HG03342 (cell line): ENCODE measurements at regions not wholly inside any gene's neighbourhood (a gene's known extent, or its start where the extent isn't known, plus 50 kb on each side); places are given as distances from the start of the nearest gene placed in this dataset.

Source experiments
- ATAC-seq: cut with Tn5 transposase; IDR thresholded peaks from one replicate; pipeline ENCODE4 v1.9.1; 2021; ENCODE audit warnings: mild to moderate bottlenecking, moderate library complexity; ENCODE audit not compliant: unreplicated experiment

DNA sequence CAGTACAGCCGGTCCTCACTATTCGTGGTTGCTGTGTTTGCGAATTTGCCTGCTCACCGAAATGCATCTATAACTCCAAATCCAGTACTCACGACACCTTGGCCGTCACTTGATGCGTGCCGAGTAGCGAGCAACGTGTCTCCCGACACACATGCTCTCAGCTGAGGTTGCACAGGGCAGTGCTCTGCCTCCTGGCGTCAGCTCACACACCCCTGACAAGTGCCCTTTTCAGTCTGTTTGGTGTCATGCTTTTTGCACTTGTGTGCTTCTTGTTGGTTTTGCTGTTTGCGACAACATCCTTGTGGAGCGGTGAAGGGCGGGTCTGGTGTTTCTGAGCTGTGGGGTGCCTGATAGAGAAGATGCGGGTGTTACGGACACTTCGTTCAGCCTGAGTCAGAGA lies 110.4 kb upstream of the RFLNA start:
- ATAC-seq: no peak

DNA sequence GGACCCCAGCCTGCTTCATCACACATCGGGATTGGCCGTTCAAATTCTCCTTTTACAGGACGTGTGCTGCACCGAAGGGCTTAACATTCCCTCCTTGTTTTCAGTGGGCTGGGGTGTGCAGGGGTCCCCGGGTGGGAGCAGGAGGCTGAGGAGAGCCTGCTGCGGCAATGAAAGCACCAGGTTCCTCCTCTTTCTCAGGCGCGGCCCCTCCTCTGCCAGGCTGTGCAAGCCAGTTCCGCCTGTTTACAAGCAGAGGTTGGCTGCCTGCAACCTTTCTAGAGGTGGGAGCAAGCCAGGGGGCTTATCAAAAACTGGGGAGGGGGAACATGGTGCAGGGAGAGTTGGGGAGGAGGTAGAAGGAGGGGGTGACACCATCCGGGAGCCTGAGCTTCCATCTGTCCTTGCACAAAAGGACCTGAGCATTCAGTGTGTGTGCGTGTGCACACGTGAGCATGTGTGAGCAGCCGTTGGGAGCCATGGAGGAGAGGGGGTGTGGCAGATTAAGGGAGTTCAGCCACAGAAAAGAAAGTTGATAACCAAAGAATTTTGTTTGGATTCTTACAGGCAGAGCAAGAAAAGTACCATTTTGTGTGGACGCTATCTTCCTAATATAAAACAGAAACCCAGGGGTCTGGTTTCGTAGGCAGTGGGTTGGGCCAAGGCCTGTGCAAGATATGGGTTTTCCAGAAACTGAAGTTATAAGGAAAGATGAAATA lies 108.8 kb upstream of the RFLNA start:
- ATAC-seq: no peak

GRCh38 chr12:124188084-124188483 lies 106.8 kb upstream of the RFLNA start:
- no peak for ATAC-seq

- ATAC-seq: no peak
These were observed 106.1 kb upstream of the RFLNA start for GRCh38 chr12:124188561-124189405.

- no peak for ATAC-seq
These were observed 104.4 kb upstream of the RFLNA start for GRCh38 chr12:124190312-124191023.

GRCh38 chr12:124191024-124191359 lies 103.9 kb upstream of the RFLNA start:
- ATAC-seq: no peak

GRCh38 chr12:124191966-124192365 lies 102.9 kb upstream of the RFLNA start:
- no peak for ATAC-seq

DNA sequence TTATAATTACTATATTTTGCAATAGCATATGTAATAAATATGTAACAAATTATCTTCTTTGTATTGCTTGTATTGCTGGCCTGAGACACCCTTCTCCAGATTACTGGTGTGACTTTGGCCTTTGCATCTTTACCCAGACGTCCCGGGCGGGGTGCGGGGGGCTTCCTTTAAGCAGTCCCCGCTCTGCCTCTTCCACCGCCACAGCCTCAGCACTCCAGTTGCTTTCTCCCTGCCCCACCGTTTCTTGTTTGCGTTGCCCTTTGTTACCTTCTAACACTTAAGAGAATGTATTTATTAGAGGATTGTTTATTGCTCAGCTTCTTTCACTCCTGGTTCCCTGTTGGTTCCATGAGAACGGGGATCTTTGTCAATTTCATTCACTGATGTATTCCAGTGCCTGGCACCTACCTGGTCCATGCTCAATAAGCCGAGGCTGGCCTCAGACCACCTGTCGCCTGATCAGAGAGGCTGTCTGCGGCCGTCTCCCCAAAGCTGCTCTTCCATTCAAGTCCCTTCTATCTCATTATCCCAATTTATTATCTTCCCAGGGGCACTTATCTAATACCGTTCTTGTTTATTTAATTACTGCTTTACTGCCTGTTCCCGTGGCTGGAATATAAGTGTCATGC lies 100.5 kb upstream of the RFLNA start:
- ATAC-seq: no peak

GRCh38 chr12:124194893-124195566 lies 99.9 kb upstream of the RFLNA start:
- no peak for ATAC-seq

GRCh38 chr12:124195567-124195942 lies 99.3 kb upstream of the RFLNA start:
- no peak for ATAC-seq

DNA sequence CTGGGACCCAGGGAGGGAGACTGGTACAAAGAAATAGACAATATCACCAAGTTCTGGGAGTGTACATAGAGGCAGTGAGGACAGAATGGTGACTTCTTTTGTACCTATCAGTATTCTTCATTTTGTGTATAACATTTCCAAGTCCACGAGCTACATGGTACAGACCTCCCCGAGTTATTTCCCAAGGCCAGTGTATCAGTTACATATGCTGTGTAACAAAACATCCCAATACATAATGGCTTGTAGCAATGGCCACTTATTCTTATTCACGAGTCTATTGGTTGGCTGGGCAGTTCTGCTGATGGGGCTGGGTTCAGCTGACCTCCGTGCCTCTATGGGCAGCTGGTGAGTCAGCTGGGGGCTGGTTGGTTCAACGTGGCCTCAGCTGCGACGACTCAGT lies 98.7 kb upstream of the RFLNA start:
- no peak for ATAC-seq

DNA sequence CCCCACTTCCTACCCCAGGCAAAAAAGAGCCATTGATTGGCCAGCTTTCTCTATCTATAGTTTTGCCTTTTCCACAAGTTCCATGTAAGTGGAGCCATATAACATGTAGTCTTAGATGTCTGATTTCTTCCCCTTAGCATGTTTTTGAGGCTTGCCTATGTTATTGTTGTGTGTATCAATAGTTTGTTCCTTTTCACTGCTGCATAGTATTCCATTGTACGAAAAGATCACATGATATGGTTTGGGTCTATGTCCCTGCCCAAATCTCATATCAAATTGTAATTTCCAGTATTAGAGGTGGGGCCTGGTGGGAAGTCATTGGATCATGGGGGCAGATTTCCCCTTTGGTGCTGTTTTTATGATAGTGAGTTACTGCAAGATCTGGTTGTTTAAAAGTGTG lies 93.6 kb upstream of the RFLNA start:
- no peak for ATAC-seq

DNA sequence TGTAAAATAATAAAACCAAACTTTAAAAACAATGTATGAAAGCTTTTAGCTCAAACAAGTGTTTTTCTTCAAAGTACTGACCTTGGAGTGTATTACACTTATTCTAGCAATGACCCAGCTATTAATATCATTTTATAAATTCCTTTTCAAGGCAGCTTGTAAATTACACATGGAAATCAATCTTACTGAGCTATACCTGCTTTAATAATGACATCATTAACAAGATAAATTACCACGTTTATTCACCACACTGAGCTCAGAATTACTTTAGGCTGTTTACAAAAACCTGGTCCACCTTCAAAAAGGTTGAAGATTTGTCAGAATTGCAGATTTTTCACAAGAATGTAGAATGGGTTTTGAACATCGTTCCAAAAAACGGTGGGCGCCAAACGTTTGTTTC lies 91.7 kb upstream of the RFLNA start:
- no peak for ATAC-seq

- no peak for ATAC-seq
These were observed 89.5 kb upstream of the RFLNA start for GRCh38 chr12:124205405-124205804.

DNA sequence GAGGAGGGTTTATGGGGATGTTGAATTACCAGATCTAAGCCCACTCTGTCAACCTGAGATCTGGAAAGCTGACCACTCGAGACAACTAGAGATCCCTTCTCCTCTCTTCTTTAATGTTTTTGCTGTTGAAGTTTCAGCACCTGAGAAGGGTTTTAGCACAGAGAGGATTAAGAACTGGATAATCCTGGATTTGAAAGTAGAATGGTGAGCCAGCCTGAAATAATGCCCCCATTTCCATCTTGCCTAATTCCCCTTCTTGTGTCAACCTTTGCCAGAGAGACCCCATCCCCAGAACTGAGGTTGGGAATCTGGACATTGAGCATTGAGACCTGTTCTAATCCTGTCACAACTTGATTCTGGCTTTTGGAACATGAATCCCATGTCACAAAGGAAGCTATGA lies 87.8 kb upstream of the RFLNA start:
- no peak for ATAC-seq

DNA sequence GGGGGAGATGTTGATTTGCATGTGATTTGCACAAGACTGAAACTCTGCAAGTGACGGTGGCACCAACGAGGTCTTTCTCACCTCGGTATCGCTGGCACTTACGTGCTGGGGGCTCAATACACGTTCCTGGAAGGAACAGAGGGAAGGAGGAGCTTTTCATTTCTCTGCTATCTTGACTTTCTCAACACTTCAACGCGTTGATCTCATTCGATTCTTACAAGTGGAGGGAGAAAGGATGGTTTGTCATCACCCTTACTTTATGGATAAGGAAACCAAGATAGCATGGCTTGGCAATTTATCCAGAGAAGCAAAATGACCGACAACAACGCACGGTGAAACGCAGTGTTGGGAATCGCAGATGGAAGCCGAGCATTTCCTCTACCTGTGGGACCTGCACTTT lies 87.3 kb upstream of the RFLNA start:
- no peak for ATAC-seq

DNA sequence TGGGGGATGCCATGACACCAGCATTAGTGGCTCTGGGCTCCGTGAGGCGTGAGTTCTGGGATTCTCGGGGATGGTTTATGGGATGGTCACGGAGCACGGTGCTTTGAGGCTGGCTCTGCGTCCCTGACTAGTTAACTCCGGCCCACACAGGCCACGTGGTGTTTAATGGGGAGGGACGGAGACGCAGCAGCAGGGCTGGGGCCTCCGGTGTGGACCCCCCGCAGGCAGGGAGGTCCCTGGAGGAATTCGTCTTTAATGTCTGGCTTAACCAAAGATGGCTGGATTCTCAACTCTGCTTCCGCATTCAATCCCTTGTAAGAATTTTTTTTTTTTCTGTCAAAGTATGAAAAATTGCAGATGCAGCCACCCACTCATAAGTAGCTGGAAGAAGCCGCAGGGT lies 86.4 kb upstream of the RFLNA start:
- ATAC-seq: no peak

DNA sequence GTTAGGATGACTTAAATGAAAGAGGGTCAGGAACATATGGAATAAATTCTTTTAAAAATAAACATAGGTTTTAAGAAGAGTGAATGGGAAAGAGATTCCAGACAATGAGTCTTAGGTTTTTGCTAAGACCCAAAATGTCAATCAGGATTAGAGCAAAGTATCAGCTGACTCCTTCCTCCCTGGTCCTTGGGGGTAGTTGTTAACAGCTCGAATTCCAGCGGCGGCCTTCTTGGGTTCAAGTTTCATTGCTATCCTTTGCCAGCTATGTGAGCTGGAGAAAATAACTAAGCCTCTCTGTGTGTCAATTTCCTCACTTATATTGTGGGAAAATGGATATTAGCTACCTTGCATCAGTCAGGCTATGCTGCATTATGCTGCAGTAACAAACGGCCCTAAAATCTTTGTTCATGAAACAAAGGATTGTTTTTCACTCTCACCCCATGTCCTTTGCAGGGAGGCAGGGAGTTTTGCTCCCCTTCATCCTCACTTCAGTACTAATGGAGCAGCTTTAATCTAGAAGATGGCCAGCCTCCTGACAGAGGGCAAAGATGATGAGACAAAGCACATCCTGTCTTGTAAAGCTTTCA lies 83.8 kb upstream of the RFLNA start:
- ATAC-seq: no peak

DNA sequence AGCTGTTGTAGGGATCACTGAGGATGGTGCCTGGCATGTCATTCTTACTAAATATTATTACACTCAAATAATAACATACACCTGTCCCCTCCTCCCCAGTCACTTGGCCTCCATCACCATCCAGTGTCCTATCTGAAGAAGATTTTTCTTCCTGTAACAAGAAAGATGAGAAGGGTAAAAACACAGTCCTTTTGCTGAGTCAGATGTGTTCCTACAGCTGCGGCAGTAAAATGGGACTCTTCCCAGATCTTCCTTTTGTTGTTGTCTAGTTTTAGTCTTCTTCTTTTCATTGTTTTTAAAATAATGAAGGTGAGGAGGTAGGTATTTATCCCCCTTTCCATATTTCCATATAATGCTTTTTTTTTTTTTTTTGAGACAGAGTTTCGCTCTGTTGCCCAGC lies 83.1 kb upstream of the RFLNA start:
- no peak for ATAC-seq

GRCh38 chr12:124213666-124214347 lies 81.1 kb upstream of the RFLNA start:
- ATAC-seq: no peak
